Progenitor cell of endocrine pancreas (in vitro differentiated cells): ENCODE measurements at regions not wholly inside any gene's neighbourhood (a gene's known extent, or its start where the extent isn't known, plus 50 kb on each side); places are given as distances from the start of the nearest gene placed in this dataset.

Source experiments
- DNase-seq: peaks from one replicate; pipeline ENCODE4 v3.0.0; 2021; ENCODE audit warnings: low spot score; ENCODE audit not compliant: unreplicated experiment
- H3K27ac Mint-ChIP-seq: 2 replicates; pipeline ENCODE4 v1.8.0; 2021; ENCODE audit warnings: mild to moderate bottlenecking, moderate library complexity, mixed read lengths
- H3K27me3 Mint-ChIP-seq: 2 replicates; pipeline ENCODE4 v1.8.0; 2021; ENCODE audit warnings: mixed read lengths
- H3K36me3 Mint-ChIP-seq: 2 replicates; pipeline ENCODE4 v1.8.0; 2022; ENCODE audit warnings: mixed read lengths; ENCODE audit not compliant: insufficient read depth
- H3K4me1 Mint-ChIP-seq: 2 replicates; pipeline ENCODE4 v1.8.0; 2021; ENCODE audit warnings: low read depth, mixed read lengths
- H3K4me3 Mint-ChIP-seq: 2 replicates; pipeline ENCODE4 v1.8.0; 2021; ENCODE audit warnings: low read depth, mild to moderate bottlenecking, moderate library complexity, mixed read lengths
- H3K9me3 Mint-ChIP-seq: 2 replicates; pipeline ENCODE4 v1.8.0; 2021; ENCODE audit warnings: low read depth, mixed read lengths
- CTCF ChIP-seq: fragments of 200-600 bp; sonication (generic); IDR thresholded peaks from one replicate; pipeline ENCODE4 v1.5.0; 2021; ENCODE audit warnings: antibody characterized with exemption, mild to moderate bottlenecking; ENCODE audit not compliant: unreplicated experiment

- no peak for TF ChIP-seq CTCF
- Mint-ChIP-seq H3K27me3 (peaks cover 4% of the 10 kb centered on the region), H3K4me3 (peak overlapping the region; percentile 77), H3K36me3 (peaks cover 4% of the 10 kb centered on the region), H3K4me1 (peaks cover 38% of the 10 kb centered on the region), H3K9me3 (no peaks in the 10 kb centered on the region), H3K27ac (peak overlapping the region; percentile 79)
- no peak for DNase-seq
Measured at GRCh38 chr10:29734640-29734961, 99.8 kb upstream of the SVIL start.

GRCh38 chr10:29733323-29733722, 98.6 kb upstream of the SVIL start:
- H3K9me3 Mint-ChIP-seq, result no peaks in the 10 kb centered on the region

GRCh38 chr10:29732918-29733317, 98.1 kb upstream of the SVIL start:
- Mint-ChIP-seq H3K4me3 (no peak overlapping the region), H3K27ac (no peak overlapping the region), H3K36me3 (peaks cover 14% of the 10 kb centered on the region), H3K9me3 (no peaks in the 10 kb centered on the region), H3K4me1 (peaks cover 46% of the 10 kb centered on the region), H3K27me3 (no peaks in the 10 kb centered on the region)
- no peak for DNase-seq
- TF ChIP-seq CTCF, result no peak

More at GRCh38 chr10:29733323-29733722, 98.6 kb upstream of the SVIL start:
- TF ChIP-seq CTCF, result no peak
- no peak for DNase-seq
- peak overlapping the region; percentile 77 for H3K4me3 Mint-ChIP-seq
- peaks cover 42% of the 10 kb centered on the region for H3K4me1 Mint-ChIP-seq
- H3K27me3 Mint-ChIP-seq, result no peaks in the 10 kb centered on the region
- peaks cover 14% of the 10 kb centered on the region for H3K36me3 Mint-ChIP-seq
- H3K27ac Mint-ChIP-seq, result no peak overlapping the region

GRCh38 chr10:29731760-29732159, 97.0 kb upstream of the SVIL start:
- H3K9me3 Mint-ChIP-seq, result no peaks in the 10 kb centered on the region
- H3K4me3 Mint-ChIP-seq, result no peak overlapping the region
- H3K36me3 Mint-ChIP-seq, result peaks cover 15% of the 10 kb centered on the region
- TF ChIP-seq CTCF, result no peak
- peaks cover 43% of the 10 kb centered on the region for H3K4me1 Mint-ChIP-seq
- H3K27ac Mint-ChIP-seq, result no peak overlapping the region
- no peaks in the 10 kb centered on the region for H3K27me3 Mint-ChIP-seq
- no peak for DNase-seq

- H3K27me3 Mint-ChIP-seq, result no peaks in the 10 kb centered on the region
- no peak for DNase-seq
- H3K36me3 Mint-ChIP-seq, result peaks cover 16% of the 10 kb centered on the region
- no peak for TF ChIP-seq CTCF
- H3K9me3 Mint-ChIP-seq, result no peaks in the 10 kb centered on the region
- no peak overlapping the region for H3K4me3 Mint-ChIP-seq
- H3K4me1 Mint-ChIP-seq, result peaks cover 43% of the 10 kb centered on the region
- no peak overlapping the region for H3K27ac Mint-ChIP-seq
Measured at GRCh38 chr10:29730969-29731368, 96.2 kb upstream of the SVIL start.
